ENCODE measurements at regions not wholly inside any gene's neighbourhood (a gene's known extent, or its start where the extent isn't known, plus 50 kb on each side); places are given as distances from the start of the nearest gene placed in this dataset.

DNA sequence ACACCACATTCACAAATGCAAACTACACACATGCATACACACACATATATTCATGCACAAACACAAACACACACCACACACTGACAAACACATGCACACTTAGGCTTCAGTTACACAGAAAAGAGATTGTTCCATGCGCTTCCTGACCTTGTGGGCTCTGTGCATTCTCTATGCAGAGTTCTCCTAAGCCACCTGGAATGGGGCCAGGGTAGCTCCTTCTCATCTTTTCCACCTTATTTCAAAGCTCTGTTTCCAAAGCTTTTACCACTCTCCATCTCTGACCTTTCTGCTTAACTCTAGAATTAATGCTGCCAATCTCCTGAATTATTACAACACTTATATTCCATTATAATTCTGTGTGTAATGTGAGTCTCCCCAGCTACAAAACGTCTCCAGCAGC lies 522.3 kb upstream of the MYT1L start:
- Mint-ChIP-seq H3K27me3 (no peaks in the 10 kb centered on the region), H3K4me3 (no peak overlapping the region), H3K36me3 (ENCODE audit: low read depth) (no peaks in the 10 kb centered on the region), H3K4me1 (no peaks in the 10 kb centered on the region), H3K27ac (no peak overlapping the region)
- DNase-seq (no peak), ATAC-seq (no peak)
- H3K9me3 ChIP-seq (ENCODE audit: control insufficient read depth, low read length, poor library complexity, severe bottlenecking), result no peaks in the 10 kb centered on the region

DNA sequence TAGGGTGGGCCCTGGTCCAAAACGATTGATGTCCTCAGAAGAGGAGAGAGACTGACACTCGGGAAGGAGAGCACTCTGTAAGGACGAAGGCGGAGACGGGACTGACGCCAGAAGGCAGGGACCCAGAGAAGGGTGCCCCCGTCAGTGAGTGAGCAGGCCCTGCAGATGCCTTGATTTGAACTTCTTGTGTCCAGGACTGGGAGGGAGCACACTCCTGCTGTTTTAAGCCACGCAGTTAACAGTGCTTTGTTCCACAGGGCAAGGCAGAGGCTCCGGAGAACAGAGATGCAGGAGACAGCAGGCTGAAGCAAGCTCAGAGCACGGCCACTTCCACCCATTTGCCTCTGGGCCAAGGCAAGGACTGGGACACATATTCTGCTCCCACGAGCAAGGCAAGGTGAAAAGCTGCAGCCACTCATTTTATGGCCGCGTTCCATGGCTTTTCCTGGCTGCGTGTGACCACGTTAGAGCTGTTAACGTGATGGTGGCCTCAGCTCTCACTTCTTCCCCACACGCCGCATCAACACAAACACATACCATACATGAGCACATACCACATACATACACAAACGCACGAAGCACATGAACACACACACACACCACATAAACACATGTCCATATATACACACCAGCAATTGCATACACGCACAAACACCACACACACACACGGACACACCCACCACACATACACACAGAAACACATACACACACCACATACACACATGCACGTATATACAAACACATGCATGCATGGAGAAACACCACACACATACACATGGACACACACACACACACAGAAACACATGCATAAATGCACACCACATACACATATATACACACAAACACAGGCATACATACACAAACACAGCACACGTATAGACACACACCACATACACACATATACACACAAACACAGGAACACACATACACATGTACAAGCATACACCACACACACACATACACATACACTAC lies 521.0 kb upstream of the MYT1L start:
- no peaks in the 10 kb centered on the region for H3K27me3 Mint-ChIP-seq
- no peak overlapping the region for H3K4me3 Mint-ChIP-seq
- H3K36me3 Mint-ChIP-seq (ENCODE audit: low read depth), result no peaks in the 10 kb centered on the region
- no peaks in the 10 kb centered on the region for H3K9me3 ChIP-seq (ENCODE audit: control insufficient read depth, low read length, poor library complexity, severe bottlenecking)
- no peak for ATAC-seq
- no peak overlapping the region for H3K27ac Mint-ChIP-seq
- no peak for DNase-seq
- no peaks in the 10 kb centered on the region for H3K4me1 Mint-ChIP-seq

DNA sequence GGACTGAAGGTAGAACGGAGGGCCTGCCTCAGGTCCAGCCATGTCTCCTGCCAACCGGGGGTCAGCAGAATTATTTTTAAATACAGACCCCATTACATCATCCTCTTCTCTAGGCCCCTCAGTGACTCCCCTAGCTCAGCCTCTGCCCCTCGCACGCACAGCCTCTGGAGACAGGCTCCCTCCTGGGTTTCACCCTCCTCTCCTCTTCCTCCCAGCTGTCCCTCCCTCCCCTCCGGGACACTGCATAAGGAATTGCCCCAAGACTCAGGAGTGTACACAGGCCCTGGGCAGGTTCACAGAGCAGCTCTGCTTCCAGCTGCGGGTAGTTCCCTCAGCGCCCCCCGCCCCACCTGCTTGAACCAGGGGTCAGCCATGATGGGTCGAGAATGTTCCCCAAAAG lies 520.2 kb upstream of the MYT1L start:
- no peaks in the 10 kb centered on the region for H3K4me1 Mint-ChIP-seq
- no peaks in the 10 kb centered on the region for H3K9me3 ChIP-seq (ENCODE audit: control insufficient read depth, low read length, poor library complexity, severe bottlenecking)
- H3K27me3 Mint-ChIP-seq, result no peaks in the 10 kb centered on the region
- H3K27ac Mint-ChIP-seq, result no peak overlapping the region
- H3K4me3 Mint-ChIP-seq, result no peak overlapping the region
- DNase-seq (no peak), ATAC-seq (no peak)
- no peaks in the 10 kb centered on the region for H3K36me3 Mint-ChIP-seq (ENCODE audit: low read depth)

DNA sequence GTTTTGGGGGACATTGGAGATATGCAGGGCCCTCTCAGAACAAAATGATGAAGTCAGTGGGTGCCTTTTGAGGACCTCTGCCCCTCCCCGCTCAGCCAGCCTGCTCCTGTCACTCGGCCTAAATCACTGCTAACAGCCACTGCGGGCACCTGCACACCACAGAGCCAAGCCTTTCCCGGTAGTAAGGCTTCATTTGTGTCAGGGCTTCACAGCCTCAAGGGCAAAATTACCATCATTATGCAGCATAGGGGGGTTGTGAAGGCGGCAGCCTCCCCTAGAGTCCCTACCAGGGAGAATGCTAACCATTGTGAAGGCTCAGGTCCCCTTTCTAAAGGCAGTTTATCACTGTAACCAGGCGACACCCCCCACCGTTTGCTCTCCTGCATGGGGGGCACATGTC lies 519.8 kb upstream of the MYT1L start:
- ATAC-seq, result no peak
- Mint-ChIP-seq H3K4me3 (no peak overlapping the region), H3K4me1 (no peaks in the 10 kb centered on the region), H3K27ac (no peak overlapping the region), H3K27me3 (no peaks in the 10 kb centered on the region), H3K36me3 (ENCODE audit: low read depth) (no peaks in the 10 kb centered on the region)
- H3K9me3 ChIP-seq (ENCODE audit: control insufficient read depth, low read length, poor library complexity, severe bottlenecking), result no peaks in the 10 kb centered on the region
- DNase-seq, result no peak

DNA sequence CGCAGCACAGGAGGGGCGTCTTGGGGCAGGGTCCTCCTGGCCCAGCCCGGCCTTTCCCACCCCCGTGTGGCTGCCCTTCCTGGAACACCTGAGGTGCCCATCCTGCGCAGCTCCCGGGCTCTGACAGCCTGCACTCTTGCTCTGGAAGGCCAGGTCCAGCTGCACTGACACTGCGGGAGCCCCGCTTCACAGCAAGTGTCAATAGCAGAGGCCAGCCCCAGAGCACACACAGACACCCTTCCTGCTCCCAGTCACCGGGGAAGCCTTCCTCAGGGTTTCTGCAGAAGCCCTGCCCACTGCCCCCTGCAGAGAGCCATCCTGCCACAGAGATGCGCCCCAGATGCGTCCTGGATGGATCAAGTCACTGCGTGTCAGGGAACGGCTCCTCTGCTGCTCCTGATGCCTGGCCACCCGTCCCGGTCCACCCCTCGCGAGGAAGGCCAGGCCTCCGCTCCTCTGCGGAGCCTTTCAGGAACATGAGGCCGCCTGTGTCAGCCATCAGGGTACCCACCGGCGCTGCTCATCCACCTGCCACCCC lies 519.2 kb upstream of the MYT1L start:
- DNase-seq (no peak), ATAC-seq (no peak)
- no peaks in the 10 kb centered on the region for H3K27me3 Mint-ChIP-seq
- no peaks in the 10 kb centered on the region for H3K9me3 ChIP-seq (ENCODE audit: control insufficient read depth, low read length, poor library complexity, severe bottlenecking)
- no peaks in the 10 kb centered on the region for H3K4me1 Mint-ChIP-seq
- no peak overlapping the region for H3K27ac Mint-ChIP-seq
- no peaks in the 10 kb centered on the region for H3K36me3 Mint-ChIP-seq (ENCODE audit: low read depth)
- no peak overlapping the region for H3K4me3 Mint-ChIP-seq

DNA sequence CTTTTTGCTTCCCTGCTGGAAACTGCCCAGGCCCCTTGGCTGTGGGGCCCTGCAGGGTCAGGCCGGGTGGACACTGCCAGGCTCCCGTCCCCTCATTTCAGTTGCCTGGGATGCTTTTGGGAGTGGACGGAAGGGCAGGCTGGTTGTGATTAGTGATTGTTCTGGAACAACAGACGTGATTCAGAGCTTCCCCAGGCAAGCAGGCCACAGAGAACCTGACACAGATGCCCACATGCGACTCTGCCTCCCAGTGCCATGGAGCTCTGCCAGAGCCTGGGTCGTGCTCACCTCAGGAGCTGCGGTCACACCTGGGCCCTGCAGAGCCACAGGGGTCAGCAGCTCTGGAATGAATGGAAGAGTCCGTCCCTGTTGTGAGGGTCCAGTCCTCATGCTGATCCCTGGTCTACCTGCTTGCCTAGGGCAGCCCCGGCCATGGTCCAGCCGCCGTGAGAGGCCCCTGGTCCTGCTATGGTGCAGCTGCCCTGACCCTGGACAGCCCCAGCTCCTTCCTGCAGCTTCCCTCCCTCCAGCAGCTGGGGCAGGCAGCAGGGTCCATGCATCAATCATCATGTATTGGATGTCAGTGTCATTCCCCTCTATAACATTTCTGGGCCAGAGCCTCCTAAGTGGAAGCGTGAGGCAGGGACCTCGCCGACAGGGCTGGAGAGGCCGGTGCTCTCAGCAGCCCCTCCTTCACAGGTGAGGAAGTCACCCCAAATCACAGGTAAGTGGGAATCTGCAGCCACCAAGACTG lies 518.6 kb upstream of the MYT1L start:
- Mint-ChIP-seq H3K27ac (no peak overlapping the region), H3K27me3 (no peaks in the 10 kb centered on the region), H3K4me1 (no peaks in the 10 kb centered on the region), H3K4me3 (no peak overlapping the region), H3K36me3 (ENCODE audit: low read depth) (no peaks in the 10 kb centered on the region)
- DNase-seq (no peak), ATAC-seq (no peak)
- H3K9me3 ChIP-seq (ENCODE audit: control insufficient read depth, low read length, poor library complexity, severe bottlenecking), result no peaks in the 10 kb centered on the region

DNA sequence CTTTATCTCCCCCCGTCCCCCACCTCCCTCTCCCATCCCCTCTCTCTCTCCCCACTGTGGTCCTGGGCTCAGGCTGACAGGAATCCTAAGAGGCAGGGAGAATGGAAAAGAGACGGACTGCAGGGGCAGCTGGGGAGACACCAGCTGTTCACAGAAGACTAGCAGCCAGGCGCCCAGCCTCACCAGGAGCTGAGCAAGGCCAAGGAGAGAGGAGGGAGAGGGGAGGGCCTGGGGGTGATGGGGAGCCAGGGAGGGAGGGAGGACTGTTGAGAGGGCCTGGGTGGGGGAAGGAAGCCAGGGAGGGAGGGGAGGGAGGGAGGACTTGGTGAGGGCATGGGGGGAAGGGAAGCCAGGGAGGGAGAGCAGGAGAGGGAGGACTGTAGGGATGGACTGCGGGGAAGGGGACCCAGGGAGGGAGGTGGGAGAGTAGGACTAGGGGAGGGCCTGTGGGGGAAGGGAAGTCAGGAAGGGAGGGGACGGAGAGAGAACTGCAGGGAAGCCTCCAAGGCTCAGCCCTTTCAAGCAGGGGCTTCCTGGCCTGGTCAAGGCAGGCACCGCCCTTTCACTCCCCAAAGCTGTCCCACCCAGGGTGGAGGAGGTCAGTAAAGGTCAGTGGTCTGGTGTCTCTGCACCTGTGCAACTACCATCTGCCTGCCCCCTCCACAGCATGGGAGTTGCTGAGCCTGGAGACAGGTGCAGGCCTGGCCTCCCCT lies 517.7 kb upstream of the MYT1L start:
- Mint-ChIP-seq H3K27ac (no peak overlapping the region), H3K36me3 (ENCODE audit: low read depth) (no peaks in the 10 kb centered on the region), H3K4me1 (no peaks in the 10 kb centered on the region), H3K4me3 (no peak overlapping the region), H3K27me3 (no peaks in the 10 kb centered on the region)
- DNase-seq (no peak), ATAC-seq (no peak)
- no peaks in the 10 kb centered on the region for H3K9me3 ChIP-seq (ENCODE audit: control insufficient read depth, low read length, poor library complexity, severe bottlenecking)

DNA sequence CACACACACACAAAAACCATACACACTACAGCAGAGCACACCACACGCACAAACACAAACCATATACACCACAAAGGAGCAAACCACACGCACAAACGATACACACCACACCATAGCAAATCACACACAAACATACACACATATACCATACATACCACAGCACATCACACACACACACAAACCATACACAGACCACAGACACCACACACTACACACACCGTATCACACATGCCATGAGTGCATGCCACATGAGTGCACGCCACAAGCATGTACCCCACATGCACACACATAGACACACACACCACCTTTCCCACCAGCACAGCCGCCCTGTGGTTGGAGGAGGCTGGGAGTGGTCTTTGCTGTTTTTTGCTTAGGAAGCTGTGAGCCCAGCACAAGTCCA lies 517.1 kb upstream of the MYT1L start:
- no peaks in the 10 kb centered on the region for H3K4me1 Mint-ChIP-seq
- ATAC-seq, result no peak
- no peaks in the 10 kb centered on the region for H3K9me3 ChIP-seq (ENCODE audit: control insufficient read depth, low read length, poor library complexity, severe bottlenecking)
- no peaks in the 10 kb centered on the region for H3K36me3 Mint-ChIP-seq (ENCODE audit: low read depth)
- H3K27ac Mint-ChIP-seq, result no peak overlapping the region
- H3K27me3 Mint-ChIP-seq, result no peaks in the 10 kb centered on the region
- H3K4me3 Mint-ChIP-seq, result no peak overlapping the region
- DNase-seq, result no peak

DNA sequence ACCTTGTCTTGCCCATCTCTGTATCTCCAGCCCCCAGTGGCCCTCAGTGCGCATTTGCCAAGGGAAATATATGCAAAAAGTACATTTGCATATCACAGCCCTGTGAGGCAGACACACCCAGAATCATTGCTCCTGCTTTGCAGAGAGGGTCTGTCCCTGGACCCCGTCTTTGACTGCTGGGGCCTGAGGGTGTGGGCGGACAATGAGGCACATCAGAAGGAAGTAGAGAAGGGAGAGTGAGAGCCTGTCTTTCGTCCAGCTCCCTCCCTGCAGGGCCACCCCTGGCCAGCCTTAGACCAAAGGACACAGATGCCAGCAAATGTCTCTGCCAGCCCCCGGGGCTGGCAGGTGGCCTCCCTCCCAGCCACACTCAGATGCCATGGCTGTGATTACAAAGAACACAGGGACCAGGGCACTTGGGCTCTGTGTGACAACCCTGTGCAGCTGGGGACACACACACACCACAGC lies 516.2 kb upstream of the MYT1L start:
- no peak overlapping the region for H3K4me3 Mint-ChIP-seq
- no peaks in the 10 kb centered on the region for H3K4me1 Mint-ChIP-seq
- DNase-seq (no peak), ATAC-seq (no peak)
- H3K36me3 Mint-ChIP-seq (ENCODE audit: low read depth), result no peaks in the 10 kb centered on the region
- H3K9me3 ChIP-seq (ENCODE audit: control insufficient read depth, low read length, poor library complexity, severe bottlenecking), result no peaks in the 10 kb centered on the region
- H3K27me3 Mint-ChIP-seq, result no peaks in the 10 kb centered on the region
- H3K27ac Mint-ChIP-seq, result no peak overlapping the region

DNA sequence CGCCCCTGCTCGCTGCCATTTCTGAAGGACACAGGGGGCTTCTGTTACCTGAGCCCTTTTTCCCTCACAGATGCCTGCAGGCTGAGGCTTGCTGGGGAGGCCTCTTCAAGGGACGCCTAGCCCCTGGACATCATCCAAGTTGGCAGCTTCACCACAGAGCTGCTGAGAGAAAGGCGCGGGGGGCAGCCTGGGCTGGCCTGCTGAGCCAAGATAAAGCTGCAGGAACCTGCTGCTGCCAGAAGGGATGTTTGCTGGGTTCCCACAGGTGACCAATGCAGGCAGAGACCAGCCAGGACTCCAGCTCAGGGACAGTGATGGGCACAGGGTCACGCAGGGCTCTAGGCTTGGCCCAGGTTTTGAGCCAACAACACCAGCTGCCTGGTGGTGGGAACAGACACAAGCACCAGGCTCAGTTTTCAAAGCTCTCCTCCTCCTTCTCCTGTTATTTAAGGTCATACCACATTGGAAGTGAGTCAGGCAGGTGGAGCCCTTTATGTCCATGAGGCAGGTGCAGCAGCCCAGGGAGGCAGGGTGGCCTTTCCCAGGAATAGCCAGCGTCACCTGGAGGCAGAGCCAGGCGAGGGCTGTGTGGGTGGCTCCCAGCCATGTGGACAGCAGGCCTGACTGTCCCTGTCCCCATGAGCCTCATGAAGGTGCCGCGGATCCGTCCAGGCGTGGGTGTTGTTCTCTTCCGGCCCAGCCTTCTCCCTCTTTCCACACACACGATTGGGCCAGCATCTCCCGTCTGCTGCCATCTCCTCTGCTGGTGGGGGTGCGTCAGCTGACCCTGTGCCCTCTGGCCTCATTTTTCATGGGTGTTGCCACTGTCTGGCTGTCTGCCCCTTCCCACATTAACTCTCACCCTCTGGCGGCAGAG lies 515.5 kb upstream of the MYT1L start:
- ATAC-seq (no peak), DNase-seq (no peak)
- Mint-ChIP-seq H3K36me3 (ENCODE audit: low read depth) (no peaks in the 10 kb centered on the region), H3K4me3 (no peak overlapping the region), H3K4me1 (no peaks in the 10 kb centered on the region), H3K27me3 (no peaks in the 10 kb centered on the region), H3K27ac (no peak overlapping the region)
- H3K9me3 ChIP-seq (ENCODE audit: control insufficient read depth, low read length, poor library complexity, severe bottlenecking), result no peaks in the 10 kb centered on the region

DNA sequence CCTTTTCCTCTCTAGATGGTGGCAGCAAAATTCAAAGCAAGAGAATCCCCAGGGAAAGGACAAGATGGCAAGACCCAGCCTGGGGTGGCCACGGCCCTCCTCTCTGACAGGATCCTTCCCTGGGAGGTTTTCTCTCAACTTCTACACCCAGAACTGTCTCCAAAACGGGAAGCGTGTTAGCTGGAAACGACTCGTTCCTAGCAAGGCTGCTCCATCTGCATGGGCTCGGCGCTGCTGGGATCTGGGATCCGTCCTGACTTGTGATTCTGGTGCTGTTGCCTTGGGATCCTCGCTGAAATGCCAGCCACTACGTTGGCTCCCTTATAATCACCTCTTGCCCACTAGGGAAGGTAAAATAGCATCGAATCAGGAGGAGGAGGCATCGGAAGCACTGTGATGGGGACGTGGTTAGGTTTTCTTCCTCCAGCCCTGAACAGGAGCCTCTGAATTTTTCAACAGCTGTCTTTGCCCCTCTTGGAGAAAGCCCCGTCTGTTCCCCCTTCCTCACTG lies 514.8 kb upstream of the MYT1L start:
- ATAC-seq, result no peak
- no peaks in the 10 kb centered on the region for H3K27me3 Mint-ChIP-seq

DNA sequence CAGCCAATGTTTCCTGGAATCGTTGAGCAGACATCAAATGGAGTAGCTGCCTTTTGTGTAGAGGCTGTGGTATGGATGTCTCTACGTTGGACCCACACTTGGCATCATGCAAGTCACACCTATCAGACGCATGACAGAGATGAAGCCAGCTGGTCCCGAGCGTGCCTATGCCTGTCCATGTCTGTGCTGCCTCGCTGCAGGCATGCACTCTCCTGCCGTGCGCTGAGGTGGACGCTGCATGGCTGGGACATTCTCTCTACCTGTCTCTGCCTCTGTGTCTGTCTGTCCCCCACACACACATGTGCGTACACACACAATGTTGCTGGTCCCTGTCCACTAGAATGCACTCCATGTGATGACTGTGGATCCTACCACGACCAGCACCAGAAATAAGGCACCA lies 514.2 kb upstream of the MYT1L start:
- no peaks in the 10 kb centered on the region for H3K36me3 Mint-ChIP-seq (ENCODE audit: low read depth)
- no peaks in the 10 kb centered on the region for H3K4me1 Mint-ChIP-seq
- ATAC-seq, result no peak

More for the DNA sequence above, 514.8 kb upstream of the MYT1L start:
- no peaks in the 10 kb centered on the region for H3K9me3 ChIP-seq (ENCODE audit: control insufficient read depth, low read length, poor library complexity, severe bottlenecking)
- no peak overlapping the region for H3K4me3 Mint-ChIP-seq
- H3K4me1 Mint-ChIP-seq, result no peaks in the 10 kb centered on the region
- no peak for DNase-seq
- H3K27ac Mint-ChIP-seq, result no peak overlapping the region
- H3K36me3 Mint-ChIP-seq (ENCODE audit: low read depth), result no peaks in the 10 kb centered on the region

More for the DNA sequence above, 514.2 kb upstream of the MYT1L start:
- no peak for DNase-seq
- no peaks in the 10 kb centered on the region for H3K9me3 ChIP-seq (ENCODE audit: control insufficient read depth, low read length, poor library complexity, severe bottlenecking)
- H3K27me3 Mint-ChIP-seq, result no peaks in the 10 kb centered on the region
- H3K4me3 Mint-ChIP-seq, result no peak overlapping the region
- no peak overlapping the region for H3K27ac Mint-ChIP-seq

All from T-helper 17 cell (primary cell).